ENCODE measurements at regions not wholly inside any gene's neighbourhood (a gene's known extent, or its start where the extent isn't known, plus 50 kb on each side); places are given as distances from the start of the nearest gene placed in this dataset.

DNA sequence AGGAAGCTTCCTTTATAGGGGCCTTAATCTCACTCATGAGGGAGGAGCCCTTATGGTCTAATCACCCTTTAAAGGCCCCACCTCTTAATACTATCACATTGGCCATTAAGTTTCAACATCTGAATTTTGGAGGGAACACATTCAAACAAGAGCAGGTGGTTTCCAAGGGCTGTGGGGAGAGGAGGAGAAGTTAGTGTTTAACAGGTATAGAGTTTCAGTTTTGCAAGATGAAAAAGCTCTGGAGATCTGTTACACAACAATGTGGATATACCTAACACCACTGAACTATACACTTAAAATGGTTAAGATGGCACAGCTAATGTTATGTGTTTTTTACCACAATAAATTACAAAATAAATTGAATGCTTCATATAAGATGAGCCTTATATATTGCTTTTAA, 113.4 kb upstream of the DNAH14 start:
- Mint-ChIP-seq H3K9me3 (peaks cover 4 to 23% (median 9%) of the 10 kb centered on the region in 7 donors), H3K27ac (no peak overlapping the region), H3K27me3 (ENCODE audit: low read depth in 3 of 3) (peaks cover 1 to 4% (median 2%) of the 10 kb centered on the region in 3 donors), H3K4me1 (no peaks in the 10 kb centered on the region), H3K36me3 (no peaks in the 10 kb centered on the region), H3K4me3 (no peak overlapping the region)
- H3K36me3 ChIP-seq (replicated peaks in 1 of 2; ENCODE audit: control insufficient read depth in 1 of 2, insufficient read depth in 2 of 2, low read length in 2 of 2) = no peaks in the 10 kb centered on the region
- no peak overlapping the region for H2AFZ ChIP-seq (ENCODE audit: insufficient read depth, low read depth, low read length, poor library complexity, severe bottlenecking)
- H3K27ac ChIP-seq (ENCODE audit: low read depth in 1 of 2, low read length in 2 of 2) = no peak overlapping the region
- H3K4me1 ChIP-seq (ENCODE audit: control insufficient read depth in 1 of 2, insufficient read depth in 2 of 2, low read length in 2 of 2) = no peaks in the 10 kb centered on the region
- H3K4me3 ChIP-seq (replicated peaks in 1 of 3; ENCODE audit: low read depth in 2 of 3, low read length in 3 of 3) = no peak overlapping the region
- H3K4me2 ChIP-seq (replicated peaks; ENCODE audit: extremely low read depth, low read length, poor library complexity, severe bottlenecking) = no peak overlapping the region
- H3K9me3 ChIP-seq (replicated peaks in 1 of 2; ENCODE audit: control insufficient read depth in 1 of 2, insufficient read depth in 1 of 2, low read length in 2 of 2) = peaks cover 2 to 12% of the 10 kb centered on the region in 2 donors
- H3K9ac ChIP-seq (ENCODE audit: insufficient read depth, low read length, poor library complexity, severe bottlenecking) = no peak overlapping the region
- H3K27me3 ChIP-seq (ENCODE audit: control insufficient read depth in 2 of 2, insufficient read depth in 2 of 2, low read length in 2 of 2) = no peaks in the 10 kb centered on the region
- TF ChIP-seq, protein P1, sequence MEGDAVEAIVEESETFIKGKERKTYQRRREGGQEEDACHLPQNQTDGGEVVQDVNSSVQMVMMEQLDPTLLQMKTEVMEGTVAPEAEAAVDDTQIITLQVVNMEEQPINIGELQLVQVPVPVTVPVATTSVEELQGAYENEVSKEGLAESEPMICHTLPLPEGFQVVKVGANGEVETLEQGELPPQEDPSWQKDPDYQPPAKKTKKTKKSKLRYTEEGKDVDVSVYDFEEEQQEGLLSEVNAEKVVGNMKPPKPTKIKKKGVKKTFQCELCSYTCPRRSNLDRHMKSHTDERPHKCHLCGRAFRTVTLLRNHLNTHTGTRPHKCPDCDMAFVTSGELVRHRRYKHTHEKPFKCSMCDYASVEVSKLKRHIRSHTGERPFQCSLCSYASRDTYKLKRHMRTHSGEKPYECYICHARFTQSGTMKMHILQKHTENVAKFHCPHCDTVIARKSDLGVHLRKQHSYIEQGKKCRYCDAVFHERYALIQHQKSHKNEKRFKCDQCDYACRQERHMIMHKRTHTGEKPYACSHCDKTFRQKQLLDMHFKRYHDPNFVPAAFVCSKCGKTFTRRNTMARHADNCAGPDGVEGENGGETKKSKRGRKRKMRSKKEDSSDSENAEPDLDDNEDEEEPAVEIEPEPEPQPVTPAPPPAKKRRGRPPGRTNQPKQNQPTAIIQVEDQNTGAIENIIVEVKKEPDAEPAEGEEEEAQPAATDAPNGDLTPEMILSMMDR (IDR thresholded peaks at IDR 0.05) = no peak
- H4K20me1 ChIP-seq (ENCODE audit: insufficient read depth, low read length) = no peaks in the 10 kb centered on the region
- no peaks in the 10 kb centered on the region for H3K79me2 ChIP-seq (ENCODE audit: insufficient read depth, low read length)
- no peak for DNase-seq
- intact Hi-C loops (cut with micrococcal nuclease) = no loop called here

DNA sequence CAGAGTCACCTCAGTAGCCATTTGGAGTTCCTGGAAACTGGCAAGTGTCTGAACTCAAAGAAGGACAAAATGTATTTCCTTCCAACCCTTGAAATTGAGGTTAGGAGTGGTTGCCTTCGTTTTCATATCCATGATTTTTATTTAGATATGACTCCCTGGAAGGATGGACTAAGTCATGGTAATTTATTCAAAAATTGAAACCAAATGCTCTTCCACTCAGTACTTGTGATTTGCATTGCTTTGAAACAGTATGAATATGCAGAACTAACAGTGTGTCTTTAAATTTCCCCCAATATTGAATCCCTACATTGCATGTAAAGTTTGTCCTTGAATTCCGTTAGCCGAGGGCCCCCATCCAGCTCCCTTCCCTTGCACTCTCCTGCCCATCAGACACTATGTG, 112.1 kb upstream of the DNAH14 start:
- intact Hi-C loops (cut with micrococcal nuclease) = no loop called here
- TF ChIP-seq, protein P1 (IDR thresholded peaks at IDR 0.05) = no peak
- H3K4me3 Mint-ChIP-seq = no peak overlapping the region
- DNase-seq = no peak
- H3K27me3 ChIP-seq (ENCODE audit: control insufficient read depth in 2 of 2, insufficient read depth in 2 of 2, low read length in 2 of 2) = no peaks in the 10 kb centered on the region
- H3K9ac ChIP-seq (ENCODE audit: insufficient read depth, low read length, poor library complexity, severe bottlenecking) = no peak overlapping the region
- H3K27me3 Mint-ChIP-seq (ENCODE audit: low read depth in 3 of 3) = peaks cover 1 to 4% (median 2%) of the 10 kb centered on the region in 3 donors
- H3K27ac ChIP-seq (ENCODE audit: low read depth in 1 of 2, low read length in 2 of 2) = no peak overlapping the region
- no peaks in the 10 kb centered on the region for H3K36me3 Mint-ChIP-seq
- no peaks in the 10 kb centered on the region for H3K4me1 Mint-ChIP-seq
- H3K27ac Mint-ChIP-seq = no peak overlapping the region
- H3K79me2 ChIP-seq (ENCODE audit: insufficient read depth, low read length) = no peaks in the 10 kb centered on the region
- no peak overlapping the region for H2AFZ ChIP-seq (ENCODE audit: insufficient read depth, low read depth, low read length, poor library complexity, severe bottlenecking)
- H3K4me1 ChIP-seq (ENCODE audit: control insufficient read depth in 1 of 2, insufficient read depth in 2 of 2, low read length in 2 of 2) = no peaks in the 10 kb centered on the region
- H4K20me1 ChIP-seq (ENCODE audit: insufficient read depth, low read length) = no peaks in the 10 kb centered on the region
- no peak overlapping the region for H3K4me3 ChIP-seq (replicated peaks in 1 of 3; ENCODE audit: low read depth in 2 of 3, low read length in 3 of 3)
- peaks cover 11% of the 10 kb centered on the region in 2 donors for H3K9me3 ChIP-seq (replicated peaks in 1 of 2; ENCODE audit: control insufficient read depth in 1 of 2, insufficient read depth in 1 of 2, low read length in 2 of 2)
- H3K36me3 ChIP-seq (replicated peaks in 1 of 2; ENCODE audit: control insufficient read depth in 1 of 2, insufficient read depth in 2 of 2, low read length in 2 of 2) = no peaks in the 10 kb centered on the region
- no CpG with 5 or more reads among the region's 3 CpGs for WGBS (ENCODE audit: insufficient coverage)
- H3K4me2 ChIP-seq (replicated peaks; ENCODE audit: extremely low read depth, low read length, poor library complexity, severe bottlenecking) = no peak overlapping the region
- H3K9me3 Mint-ChIP-seq = peaks cover 4 to 31% (median 15%) of the 10 kb centered on the region in 7 donors

All from CD14-positive monocyte (primary cell).